CD1c-positive myeloid dendritic cell (primary cell): ENCODE measurements at regions not wholly inside any gene's neighbourhood (a gene's known extent, or its start where the extent isn't known, plus 50 kb on each side); places are given as distances from the start of the nearest gene placed in this dataset.
A peak's percentile ranks its signal among the peaks of the same experiment; 100 is the strongest.

Source experiments
- DNase-seq: peaks from one replicate; pipeline ENCODE4 v3.0.0-alpha.2; 2016; ENCODE audit errors: extremely low spot score

- DNase-seq = no peak
Observed at GRCh38 chr12:124674937-124675336, 107.5 kb upstream of the NCOR2 start.

GRCh38 chr12:124673801-124674617 lies 106.6 kb upstream of the NCOR2 start:
- DNase-seq = no peak

GRCh38 chr12:124669271-124669721 lies 101.9 kb upstream of the NCOR2 start:
- peak; percentile 87 for DNase-seq

GRCh38 chr12:124668602-124669001 lies 101.2 kb upstream of the NCOR2 start:
- peak; percentile 71 for DNase-seq

- DNase-seq = no peak
Observed at GRCh38 chr12:124667506-124668326, 100.3 kb upstream of the NCOR2 start.

GRCh38 chr12:124666722-124667259 lies 99.4 kb upstream of the NCOR2 start:
- DNase-seq = no peak

GRCh38 chr12:124665511-124665910 lies 98.1 kb upstream of the NCOR2 start:
- DNase-seq = no peak

- DNase-seq = peak; percentile 48
Observed at GRCh38 chr12:124664395-124665111, 97.1 kb upstream of the NCOR2 start.

- DNase-seq = no peak
Observed at GRCh38 chr12:124663771-124664366, 96.5 kb upstream of the NCOR2 start.

GRCh38 chr12:124663206-124663605 lies 95.8 kb upstream of the NCOR2 start:
- DNase-seq = no peak

GRCh38 chr12:124661341-124661740 lies 93.9 kb upstream of the NCOR2 start:
- no peak for DNase-seq

- no peak for DNase-seq
Observed at GRCh38 chr12:124660851-124661250, 93.4 kb upstream of the NCOR2 start.

GRCh38 chr12:124658806-124659402 lies 91.5 kb upstream of the NCOR2 start:
- DNase-seq = no peak

GRCh38 chr12:124658302-124658701 lies 90.9 kb upstream of the NCOR2 start:
- no peak for DNase-seq

- no peak for DNase-seq
Observed at GRCh38 chr12:124656947-124657434, 89.6 kb upstream of the NCOR2 start.

- DNase-seq = peak; percentile 84
Observed at GRCh38 chr12:124655698-124656516, 88.5 kb upstream of the NCOR2 start.

- DNase-seq = no peak
Observed at GRCh38 chr12:124655048-124655697, 87.8 kb upstream of the NCOR2 start.

GRCh38 chr12:124654666-124655047 lies 87.2 kb upstream of the NCOR2 start:
- no peak for DNase-seq

GRCh38 chr12:124653169-124653931 lies 85.9 kb upstream of the NCOR2 start:
- DNase-seq = no peak
